Endothelial cell of umbilical vein (primary cell): ENCODE measurements at regions not wholly inside any gene's neighbourhood (a gene's known extent, or its start where the extent isn't known, plus 50 kb on each side); places are given as distances from the start of the nearest gene placed in this dataset.

ENCODE experiments used
- BruUV-seq: library from RNA; stranded (reverse); fragments of 400-500 nt; replicated peaks from 2 replicates; lab custom pipeline; 2021; lab: Mats Ljungman, UMichigan
- CTCF ChIA-PET: fragments of 300-600, 350-600 bp; sonication (Branson Sonifier 250); formaldehyde crosslinking; loops from one replicate; lab custom pipeline; 2021; ENCODE audit warnings: antibody characterized with exemption, inconsistent platforms; lab: Charles Lee
- POLR2A ChIA-PET: fragments of 300-600, 350-600 bp; sonication (Branson Sonifier 250); formaldehyde crosslinking; loops from one replicate; lab custom pipeline; 2021; ENCODE audit warnings: antibody characterized with exemption, inconsistent platforms; lab: Charles Lee
- DNase-seq: peaks from one replicate; pipeline ENCODE4 v3.0.0-alpha.2; 2011; ENCODE audit warnings: low read depth, low spot score
- FAIRE-seq: peaks from 2 replicates; lab custom pipeline; 2011; peaks lifted over from hg19 to GRCh38; lab: Jason Lieb, UNC
- H2AFZ ChIP-seq: 2 replicates; pipeline ENCODE4 v1.6.0; 2012; ENCODE audit warnings: low read depth, low read length, control low read depth, inconsistent platforms
- H3K27ac ChIP-seq: 2 replicates; pipeline ENCODE4 v1.5.1; 2011; ENCODE audit warnings: low read depth, mild to moderate bottlenecking, control low read depth, low read length, moderate library complexity; ENCODE audit not compliant: insufficient read depth
- H3K27me3 ChIP-seq, 2 experiments: 2 replicates each; pipeline versions ENCODE4 v1.6.0 to v1.6.1; 2011; ENCODE audit warnings: low read length in 2 of 2, mixed read lengths in 1 of 2; ENCODE audit not compliant: control insufficient read depth in 2 of 2, insufficient read depth in 2 of 2
- H3K36me3 ChIP-seq, 2 experiments: 2 replicates in 1 of 2; 3 replicates in 1 of 2; pipeline ENCODE4 v1.5.1; 2011; ENCODE audit warnings: low read length in 2 of 2, mild to moderate bottlenecking in 1 of 2, moderate library complexity in 1 of 2; ENCODE audit not compliant: control insufficient read depth in 2 of 2, insufficient read depth in 2 of 2; ENCODE audit errors: extremely low read depth in 1 of 2
- H3K4me1 ChIP-seq: 3 replicates; pipeline ENCODE4 v1.5.1; 2011; ENCODE audit warnings: mild to moderate bottlenecking, low read length; ENCODE audit not compliant: control insufficient read depth, insufficient read depth; ENCODE audit errors: extremely low read depth
- H3K4me2 ChIP-seq: 2 replicates; pipeline ENCODE4 v1.6.1; 2011; ENCODE audit warnings: low read length, control low read depth, mixed read lengths; ENCODE audit not compliant: insufficient read depth
- H3K4me3 ChIP-seq, 3 experiments: fragments of 200-600 bp in 1 of 3; sonication (generic), shearing (Covaris generic) in 1 of 3; replicated peaks in 1 of 3; 2 replicates each; pipeline ENCODE4 v1.5.1; 2011 to 2016; ENCODE audit warnings: control low read depth in 3 of 3, low read length in 3 of 3, mild to moderate bottlenecking in 2 of 3, inconsistent platforms in 1 of 3, low read depth in 1 of 3, moderate library complexity in 1 of 3; ENCODE audit not compliant: insufficient read depth in 1 of 3
- H3K79me2 ChIP-seq: 2 replicates; pipeline ENCODE4 v1.6.0; 2012; ENCODE audit warnings: low read length, inconsistent platforms; ENCODE audit not compliant: control insufficient read depth, insufficient read depth
- H3K9ac ChIP-seq: replicated peaks from 2 replicates; pipeline ENCODE3; 2011; ENCODE audit warnings: low read length, control low read depth; ENCODE audit not compliant: insufficient read depth; ENCODE audit errors: extremely low read depth
- H3K9me1 ChIP-seq: replicated peaks from 3 replicates; pipeline ENCODE4 v1.6.0; 2011; ENCODE audit warnings: mild to moderate bottlenecking, low read length; ENCODE audit not compliant: control insufficient read depth, insufficient read depth; ENCODE audit errors: extremely low read depth
- H3K9me3 ChIP-seq: replicated peaks from 2 replicates; pipeline ENCODE4 v1.5.1; 2012; ENCODE audit warnings: low read length, inconsistent platforms; ENCODE audit not compliant: control insufficient read depth, insufficient read depth
- H4K20me1 ChIP-seq: replicated peaks from 2 replicates; pipeline ENCODE3; 2011; ENCODE audit warnings: mild to moderate bottlenecking, low read length; ENCODE audit not compliant: control insufficient read depth, insufficient read depth; ENCODE audit errors: extremely low read depth
- CTCF ChIP-seq, 2 donors: IDR thresholded peaks; 1 replicate in 1 of 2; 2 replicates in 1 of 2; pipeline ENCODE4 v1.5.1; 2011; ENCODE audit warnings: low read length in 2 of 2, mild to moderate bottlenecking in 2 of 2, moderate library complexity in 2 of 2, control low read depth in 1 of 2, inconsistent platforms in 1 of 2, low read depth in 1 of 2; ENCODE audit not compliant: insufficient read depth in 1 of 2; ENCODE audit errors: extremely low read depth in 1 of 2
- EZH2 ChIP-seq: IDR thresholded peaks from 2 replicates; pipeline ENCODE4 v1.6.1; 2012; ENCODE audit warnings: borderline replicate concordance, low read depth, mild to moderate bottlenecking, moderate library complexity, low read length, inconsistent platforms; ENCODE audit not compliant: severe bottlenecking
- FOS ChIP-seq: IDR thresholded peaks from 2 replicates; pipeline ENCODE4 v1.6.1; 2011; ENCODE audit warnings: mild to moderate bottlenecking, low read length, moderate library complexity, borderline replicate concordance; ENCODE audit not compliant: insufficient read depth
- GATA2 ChIP-seq: IDR thresholded peaks from 2 replicates; pipeline ENCODE4 v1.7.0; 2011; ENCODE audit warnings: low read depth, mild to moderate bottlenecking, moderate library complexity, mixed read lengths, low read length; ENCODE audit not compliant: insufficient read length, insufficient read depth
- JUN ChIP-seq: IDR thresholded peaks from 2 replicates; pipeline ENCODE4 v1.6.1; 2011; ENCODE audit warnings: borderline replicate concordance, low read depth; ENCODE audit not compliant: insufficient read length, insufficient read depth
- MAX ChIP-seq: IDR thresholded peaks from 2 replicates; pipeline ENCODE4 v1.6.1; 2011; ENCODE audit not compliant: insufficient read depth, insufficient read length
- MYC ChIP-seq: IDR thresholded peaks from one replicate; pipeline ENCODE4 v1.6.1; 2011; ENCODE audit warnings: mild to moderate bottlenecking, low read depth, low read length
- POLR2A ChIP-seq: IDR thresholded peaks from 2 replicates; pipeline ENCODE4 v1.6.1; 2012; ENCODE audit warnings: low read depth, mild to moderate bottlenecking, control low read depth, low read length
- POLR2AphosphoS5 ChIP-seq: IDR thresholded peaks from 2 replicates; pipeline ENCODE4 v1.6.1; 2012; ENCODE audit warnings: low read depth, mild to moderate bottlenecking, control low read depth, low read length, moderate library complexity; ENCODE audit not compliant: insufficient read depth
- dilution Hi-C: fragments of 300-500 bp; cut with MboI; formaldehyde crosslinking; loops from one replicate; pipeline ENCODE4 v1.15.0; 2019; ENCODE audit warnings: low sequenced_read_pairs; ENCODE audit not compliant: extremely low pct_ligation_motif_present
- intact Hi-C: fragments of 100-400 bp; cut with micrococcal nuclease; formaldehyde crosslinking; loops from one replicate; pipeline ENCODE4 v1.10.0; 2022

- POLR2A ChIA-PET, result no interaction called here
- TF ChIP-seq POLR2AphosphoS5 (no peak), GATA2 (no peak), FOS (no peak), MAX (no peak), EZH2 (no peak)
- no peaks in the 10 kb centered on the region for H3K36me3 ChIP-seq
- intact Hi-C loops, result no loop called here
- dilution Hi-C loops, result no loop called here
- no peak overlapping the region for H3K4me2 ChIP-seq
- no peaks in the 10 kb centered on the region for H3K9me1 ChIP-seq
- CTCF ChIA-PET, result no interaction called here
- no peaks in the 10 kb centered on the region for H3K27me3 ChIP-seq
- DNase-seq (no peak), FAIRE-seq (no peak)
- no peaks in the 10 kb centered on the region for H3K79me2 ChIP-seq
- BruUV-seq, result no TSS peak
- H3K4me1 ChIP-seq, result no peaks in the 10 kb centered on the region
- peaks cover 9% of the 10 kb centered on the region for H3K9me3 ChIP-seq
- H2AFZ ChIP-seq, result no peak overlapping the region
- no peak overlapping the region for H3K27ac ChIP-seq
- H3K4me3 ChIP-seq, result no peak overlapping the region
- H4K20me1 ChIP-seq, result no peaks in the 10 kb centered on the region
- no peak overlapping the region for H3K9ac ChIP-seq
Measured at GRCh38 chr1:5405263-5405662, 587.0 kb downstream of the NPHP4 start.

GRCh38 chr1:5404412-5405203, 587.6 kb downstream of the NPHP4 start:
- Histone ChIP-seq H3K36me3 (no peaks in the 10 kb centered on the region), H3K27ac (no peak overlapping the region), H3K79me2 (no peaks in the 10 kb centered on the region), H3K9me1 (no peaks in the 10 kb centered on the region), H2AFZ (no peak overlapping the region), H3K4me3 (no peak overlapping the region), H4K20me1 (no peaks in the 10 kb centered on the region), H3K4me2 (no peak overlapping the region), H3K9me3 (peaks cover 9% of the 10 kb centered on the region), H3K4me1 (no peaks in the 10 kb centered on the region), H3K9ac (no peak overlapping the region), H3K27me3 (no peaks in the 10 kb centered on the region)
- dilution Hi-C loops (no loop called here), intact Hi-C loops (no loop called here)
- CTCF ChIA-PET, result no interaction called here
- BruUV-seq, result no TSS peak
- POLR2A ChIA-PET, result no interaction called here
- TF ChIP-seq MAX, result no peak
- TF ChIP-seq POLR2A, result no peak
- no peak for TF ChIP-seq CTCF (IDR thresholded peaks at IDR 0.05; ENCODE audit: extremely low read depth in 1 of 2, insufficient read depth in 1 of 2, low read depth in 1 of 2, low read length in 2 of 2)
- no peak for TF ChIP-seq JUN
- no peak for TF ChIP-seq FOS
- no peak for TF ChIP-seq POLR2AphosphoS5
- TF ChIP-seq GATA2, result no peak
- no peak for TF ChIP-seq MYC
- TF ChIP-seq EZH2, result no peak
- DNase-seq (no peak), FAIRE-seq (no peak)
